Osteoblast (primary cell): ENCODE measurements at regions not wholly inside any gene's neighbourhood (a gene's known extent, or its start where the extent isn't known, plus 50 kb on each side); places are given as distances from the start of the nearest gene placed in this dataset. TPM values are rescaled to one million over a fixed set of nuclear protein-coding genes. Genes with fewer than 3 reads are reported as not detected.

Experiments used
- DNase-seq: peaks from one replicate; pipeline ENCODE4 v3.0.0; 2011; ENCODE audit warnings: low spot score, mixed read lengths; ENCODE audit not compliant: insufficient read length; ENCODE audit errors: missing footprints
- H2AFZ ChIP-seq: 2 replicates; pipeline ENCODE4 v1.6.0; 2011; ENCODE audit warnings: mild to moderate bottlenecking, low read length
- H3K27ac ChIP-seq: 2 replicates; pipeline ENCODE4 v1.5.1; 2011; ENCODE audit warnings: mild to moderate bottlenecking, low read depth, low read length, moderate library complexity
- H3K27me3 ChIP-seq: 2 replicates; pipeline ENCODE4 v1.6.0; 2012; ENCODE audit warnings: mild to moderate bottlenecking, control low read depth, inconsistent platforms, low read length, moderate library complexity; ENCODE audit not compliant: insufficient read depth
- H3K36me3 ChIP-seq: 2 replicates; pipeline ENCODE4 v1.5.1; 2011; ENCODE audit warnings: mild to moderate bottlenecking, low read length, control low read depth, moderate library complexity; ENCODE audit not compliant: insufficient read depth
- H3K4me1 ChIP-seq: 2 replicates; pipeline ENCODE4 v1.5.1; 2011; ENCODE audit warnings: mild to moderate bottlenecking, low read length, control low read depth, moderate library complexity; ENCODE audit not compliant: insufficient read depth
- H3K4me2 ChIP-seq: 2 replicates; pipeline ENCODE4 v1.6.0; 2011; ENCODE audit warnings: mild to moderate bottlenecking, low read length; ENCODE audit not compliant: insufficient read depth
- H3K4me3 ChIP-seq: fragments of 200-600 bp; sonication (generic); 3 replicates; pipeline ENCODE4 v1.5.1; 2012; ENCODE audit warnings: mild to moderate bottlenecking, low read length, inconsistent platforms; ENCODE audit not compliant: insufficient read depth
- H3K79me2 ChIP-seq: 2 replicates; pipeline ENCODE4 v1.6.0; 2012; ENCODE audit warnings: mild to moderate bottlenecking, low read length, control low read depth, inconsistent platforms; ENCODE audit not compliant: insufficient read depth
- H3K9me3 ChIP-seq: 2 replicates; pipeline ENCODE4 v1.5.1; 2011; ENCODE audit warnings: low read depth, low read length, control low read depth
- H4K20me1 ChIP-seq: 2 replicates; pipeline ENCODE4 v1.6.0; 2012; ENCODE audit warnings: mild to moderate bottlenecking, low read length, control low read depth; ENCODE audit not compliant: insufficient read depth
- CTCF ChIP-seq: IDR thresholded peaks from 2 replicates; pipeline ENCODE4 v1.5.1; 2011; ENCODE audit warnings: mild to moderate bottlenecking, low read depth, low read length, moderate library complexity; ENCODE audit errors: extremely low read depth
- small RNA-seq: library from RNA; depleted of rRNA; stranded (forward); fragments of <200 nt; gene quantifications from one replicate; pipeline ENCODE3, GENCODE V24; 2012

DNA sequence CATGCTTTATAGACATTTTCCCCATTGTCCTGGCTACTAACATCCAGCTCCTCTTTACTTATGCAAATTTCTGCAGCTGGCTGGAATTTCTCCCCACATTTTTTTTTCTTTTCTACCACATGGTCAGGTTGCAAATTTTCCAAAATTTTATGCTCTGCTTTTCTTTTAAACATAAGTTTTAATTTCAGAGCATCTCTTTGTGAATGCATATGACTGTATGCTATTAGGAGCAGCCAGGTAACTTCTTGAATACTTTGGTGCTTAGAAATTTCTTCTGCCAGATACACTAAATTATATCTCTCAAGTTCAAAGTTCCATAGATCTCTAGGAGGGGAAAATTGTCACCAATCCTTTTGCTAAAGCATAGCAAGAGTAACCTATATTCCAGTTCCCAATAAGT lies 365.9 kb downstream of the LRFN5 start:
- DNase-seq, result no peak
- Histone ChIP-seq H3K9me3 (peaks cover 4% of the 10 kb centered on the region), H3K4me3 (no peak overlapping the region), H3K27ac (no peak overlapping the region), H3K79me2 (no peaks in the 10 kb centered on the region), H4K20me1 (no peaks in the 10 kb centered on the region), H3K4me2 (no peak overlapping the region), H3K4me1 (no peaks in the 10 kb centered on the region), H3K27me3 (no peaks in the 10 kb centered on the region), H2AFZ (no peak overlapping the region), H3K36me3 (no peaks in the 10 kb centered on the region)
- TF ChIP-seq CTCF, result no peak

DNA sequence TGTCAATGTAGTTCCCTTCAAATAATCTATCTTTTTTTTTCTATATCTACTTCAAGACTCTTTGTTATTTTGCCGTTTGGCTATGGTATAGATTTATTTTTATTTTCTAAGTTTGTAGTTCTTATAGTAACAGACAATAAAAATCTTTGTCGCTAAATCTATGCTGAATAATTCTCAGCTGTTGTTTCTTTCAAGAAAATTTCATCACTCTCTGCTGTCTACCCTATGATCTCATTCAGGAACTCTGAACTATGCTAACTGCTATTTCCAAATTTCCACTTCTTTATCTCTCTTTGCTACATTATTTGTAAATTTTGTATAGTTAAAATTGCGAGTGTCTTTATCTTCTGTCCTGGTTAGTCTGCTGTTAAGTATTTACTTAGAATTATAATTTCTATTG lies 353.6 kb downstream of the LRFN5 start:
- no peak overlapping the region for H3K27ac ChIP-seq
- no peaks in the 10 kb centered on the region for H3K9me3 ChIP-seq
- no peak for DNase-seq

GRCh38 chr14:41957459-41957858 lies 350.8 kb downstream of the LRFN5 start:
- no peak for TF ChIP-seq CTCF
- no peak overlapping the region for H3K4me2 ChIP-seq
- H3K79me2 ChIP-seq, result no peaks in the 10 kb centered on the region
- no peak for DNase-seq
- no peak overlapping the region for H2AFZ ChIP-seq
- H3K4me1 ChIP-seq, result no peaks in the 10 kb centered on the region
- no peak overlapping the region for H3K4me3 ChIP-seq
- H3K9me3 ChIP-seq, result no peaks in the 10 kb centered on the region
- no peak overlapping the region for H3K27ac ChIP-seq
- no peaks in the 10 kb centered on the region for H3K27me3 ChIP-seq
- no peaks in the 10 kb centered on the region for H4K20me1 ChIP-seq
- H3K36me3 ChIP-seq, result no peaks in the 10 kb centered on the region

More for the DNA sequence above, 353.6 kb downstream of the LRFN5 start:
- Histone ChIP-seq H3K79me2 (no peaks in the 10 kb centered on the region), H3K4me1 (no peaks in the 10 kb centered on the region), H3K36me3 (no peaks in the 10 kb centered on the region), H2AFZ (no peak overlapping the region), H3K4me3 (no peak overlapping the region), H3K27me3 (no peaks in the 10 kb centered on the region), H4K20me1 (no peaks in the 10 kb centered on the region), H3K4me2 (no peak overlapping the region)
- TF ChIP-seq CTCF, result no peak

Small RNA genes lying in the stretch of these regions (small RNA-seq; reads per million reads assigned to genes)
- not detected for gene AL163153.1
- not detected for gene AL358913.1
- not detected for gene AL442163.3
